H9 (cell line): ENCODE measurements at regions not wholly inside any gene's neighbourhood (a gene's known extent, or its start where the extent isn't known, plus 50 kb on each side); places are given as distances from the start of the nearest gene placed in this dataset.

Experiments
- DNase-seq: peaks from one replicate; pipeline ENCODE4 v3.0.0-alpha.2; 2017
- H2AFZ ChIP-seq: one replicate; pipeline ENCODE4 v1.6.1; 2013; ENCODE audit warnings: mild to moderate bottlenecking, low read length, control low read depth, moderate library complexity
- H2AK5ac ChIP-seq: 2 replicates; pipeline ENCODE4 v1.6.1; 2013; ENCODE audit warnings: low read length, control low read depth, mixed read lengths; ENCODE audit not compliant: insufficient read length
- H2BK120ac ChIP-seq: one replicate; pipeline ENCODE4 v1.6.1; 2013; ENCODE audit warnings: low read depth, mild to moderate bottlenecking, low read length, control low read depth, inconsistent platforms; ENCODE audit not compliant: poor library complexity, severe bottlenecking
- H2BK12ac ChIP-seq: 2 replicates; pipeline ENCODE4 v1.6.1; 2013; ENCODE audit warnings: low read length, control low read depth, mixed read lengths, low read depth; ENCODE audit not compliant: insufficient read length
- H2BK15ac ChIP-seq: 2 replicates; pipeline ENCODE4 v1.6.1; 2013; ENCODE audit warnings: low read depth, low read length, control low read depth
- H2BK20ac ChIP-seq: one replicate; pipeline ENCODE4 v1.6.1; 2013; ENCODE audit warnings: low read depth, mild to moderate bottlenecking, low read length, control low read depth, inconsistent platforms; ENCODE audit not compliant: poor library complexity, severe bottlenecking
- H2BK5ac ChIP-seq: 2 replicates; pipeline ENCODE4 v1.6.1; 2013; ENCODE audit warnings: low read length, control low read depth, mixed read lengths; ENCODE audit not compliant: insufficient read length
- H3K14ac ChIP-seq: 2 replicates; pipeline ENCODE4 v1.6.1; 2013; ENCODE audit warnings: low read length, control low read depth; ENCODE audit not compliant: insufficient read depth
- H3K18ac ChIP-seq: 2 replicates; pipeline ENCODE4 v1.6.1; 2013; ENCODE audit warnings: low read depth, mild to moderate bottlenecking, mixed read lengths, low read length, control low read depth; ENCODE audit not compliant: insufficient read length
- H3K23ac ChIP-seq: 2 replicates; pipeline ENCODE4 v1.6.1; 2013; ENCODE audit warnings: low read length, control low read depth, mixed read lengths, low read depth; ENCODE audit not compliant: insufficient read length
- H3K23me2 ChIP-seq: 2 replicates; pipeline ENCODE4 v1.6.1; 2013; ENCODE audit warnings: low read depth, mild to moderate bottlenecking, mixed read lengths, low read length, control low read depth; ENCODE audit not compliant: insufficient read length, poor library complexity, severe bottlenecking
- H3K27ac ChIP-seq: 2 replicates; pipeline ENCODE4 v1.5.1; 2013; ENCODE audit warnings: low read length, control low read depth, mixed read lengths, low read depth; ENCODE audit not compliant: insufficient read length
- H3K27me3 ChIP-seq: 2 replicates; pipeline ENCODE4 v1.6.1; 2013; ENCODE audit warnings: low read length, control low read depth, inconsistent platforms; ENCODE audit not compliant: insufficient read depth
- H3K4ac ChIP-seq: 2 replicates; pipeline ENCODE4 v1.6.1; 2013; ENCODE audit warnings: low read depth, mild to moderate bottlenecking, control low read depth, inconsistent platforms, low read length, moderate library complexity
- H3K4me1 ChIP-seq: 2 replicates; pipeline ENCODE4 v1.6.1; 2013; ENCODE audit warnings: low read length, control low read depth, inconsistent platforms; ENCODE audit not compliant: insufficient read depth
- H3K4me2 ChIP-seq: 2 replicates; pipeline ENCODE4 v1.6.1; 2013; ENCODE audit warnings: low read length, control low read depth, mixed read lengths; ENCODE audit not compliant: insufficient read length, insufficient read depth
- H3K56ac ChIP-seq: 2 replicates; pipeline ENCODE4 v1.6.1; 2013; ENCODE audit warnings: low read depth, mild to moderate bottlenecking, mixed read lengths, low read length, control low read depth; ENCODE audit not compliant: insufficient read length
- H3K79me1 ChIP-seq: 2 replicates; pipeline ENCODE4 v1.6.1; 2013; ENCODE audit warnings: low read depth, mild to moderate bottlenecking, moderate library complexity, low read length, control low read depth, inconsistent platforms; ENCODE audit not compliant: insufficient read depth, poor library complexity, severe bottlenecking
- H3K79me2 ChIP-seq: 2 replicates; pipeline ENCODE4 v1.6.1; 2013; ENCODE audit warnings: low read length, control low read depth, inconsistent platforms; ENCODE audit not compliant: insufficient read depth
- H3K9ac ChIP-seq: 2 replicates; pipeline ENCODE4 v1.6.1; 2013; ENCODE audit warnings: low read length, control low read depth, mixed read lengths; ENCODE audit not compliant: insufficient read length; ENCODE audit errors: extremely low read depth
- H3K9me3 ChIP-seq: one replicate; pipeline ENCODE4 v1.6.1; 2013; ENCODE audit warnings: low read depth, low read length, inconsistent platforms; ENCODE audit not compliant: control insufficient read depth
- H3T11ph ChIP-seq: one replicate; pipeline ENCODE4 v1.6.1; 2013; ENCODE audit warnings: mild to moderate bottlenecking, low read length, control low read depth, inconsistent platforms
- H4K20me1 ChIP-seq: one replicate; pipeline ENCODE4 v1.6.1; 2013; ENCODE audit not compliant: control insufficient read depth, insufficient read length, insufficient read depth
- H4K5ac ChIP-seq: 2 replicates; pipeline ENCODE4 v1.6.1; 2013; ENCODE audit warnings: low read depth, mild to moderate bottlenecking, mixed read lengths, low read length, control low read depth; ENCODE audit not compliant: insufficient read length
- H4K8ac ChIP-seq: replicated peaks from 2 replicates; pipeline ENCODE4 v1.6.1; 2013; ENCODE audit warnings: low read length, control low read depth, mixed read lengths, low read depth; ENCODE audit not compliant: insufficient read length
- H4K91ac ChIP-seq: 2 replicates; pipeline ENCODE4 v1.6.1; 2013; ENCODE audit warnings: low read depth, mild to moderate bottlenecking, moderate library complexity, mixed read lengths, low read length, control low read depth; ENCODE audit not compliant: insufficient read length
- H3K27ac Mint-ChIP-seq, 3 experiments: 2 replicates in 2 of 3; 3 replicates in 1 of 3; pipeline ENCODE4 v1.8.0; 2020 to 2021; ENCODE audit warnings: mixed read lengths in 3 of 3, mild to moderate bottlenecking in 1 of 3, moderate library complexity in 1 of 3
- H3K27me3 Mint-ChIP-seq: 2 replicates; pipeline ENCODE4 v1.8.0; 2021; ENCODE audit warnings: low read depth, mild to moderate bottlenecking, moderate library complexity, mixed read lengths
- H3K36me3 Mint-ChIP-seq, 3 experiments: 2 replicates in 2 of 3; 3 replicates in 1 of 3; pipeline ENCODE4 v1.8.0; 2020 to 2021; ENCODE audit warnings: low read depth in 3 of 3, mixed read lengths in 3 of 3; ENCODE audit not compliant: insufficient read depth in 1 of 3
- H3K4me1 Mint-ChIP-seq, 2 experiments: 2 replicates each; pipeline ENCODE4 v1.8.0; 2020; ENCODE audit warnings: mixed read lengths in 2 of 2
- H3K4me3 Mint-ChIP-seq, 2 experiments: 2 replicates in 1 of 2; 3 replicates in 1 of 2; pipeline ENCODE4 v1.8.0; 2020 to 2021; ENCODE audit warnings: mild to moderate bottlenecking in 2 of 2, mixed read lengths in 2 of 2, moderate library complexity in 1 of 2
- H3K9me3 Mint-ChIP-seq, 2 experiments: 2 replicates in 1 of 2; 3 replicates in 1 of 2; pipeline ENCODE4 v1.8.0; 2020; ENCODE audit warnings: mild to moderate bottlenecking in 2 of 2, mixed read lengths in 2 of 2, moderate library complexity in 1 of 2
- CTCF ChIP-seq: fragments of 200-600 bp; sonication (generic); conservative IDR thresholded peaks from 3 replicates; pipeline ENCODE4 v1.8.0; 2021; ENCODE audit warnings: antibody characterized with exemption, mild to moderate bottlenecking
- WGBS: extraction: QIAGEN DNeasy Blood & Tissue Kit; methylation state at CpG from one replicate; pipeline ENCODE4 v1.1.7; 2013; ENCODE audit warnings: missing lambda C conversion rate, low lambda C conversion rate, mixed read lengths; ENCODE audit not compliant: insufficient read length; ENCODE audit errors: extremely low coverage; 5-methylcytosine and 5-hydroxymethylcytosine counted together

GRCh38 chr11:115696563-115696962 is 192.3 kb upstream of the CADM1 start:
- Histone ChIP-seq H3K79me2 (no peaks in the 10 kb centered on the region), H4K5ac (no peak overlapping the region), H3K9me3 (no peaks in the 10 kb centered on the region), H4K8ac (no peak overlapping the region), H2BK5ac (no peak overlapping the region), H3K18ac (no peak overlapping the region), H3K56ac (no peak overlapping the region), H2BK120ac (no peak overlapping the region), H4K91ac (no peak overlapping the region), H3K4me2 (no peak overlapping the region), H2BK12ac (no peak overlapping the region), H3K23me2 (no peaks in the 10 kb centered on the region), H2BK15ac (no peak overlapping the region), H2AK5ac (no peak overlapping the region), H3K9ac (no peak overlapping the region), H3K4ac (no peak overlapping the region), H3K79me1 (no peaks in the 10 kb centered on the region), H3K27ac (no peak overlapping the region), H2BK20ac (no peak overlapping the region), H3K14ac (no peak overlapping the region), H3K4me1 (no peaks in the 10 kb centered on the region), H3T11ph (no peak overlapping the region), H3K23ac (no peak overlapping the region), H4K20me1 (no peaks in the 10 kb centered on the region), H3K27me3 (no peaks in the 10 kb centered on the region; the same call in 1 of the 2 replicates), H2AFZ (no peak overlapping the region)
- Mint-ChIP-seq H3K27me3 (peaks cover 19% of the 10 kb centered on the region), H3K4me1 (peaks cover 13 to 26% of the 10 kb centered on the region in 2 experiments), H3K4me3 (no peak overlapping the region), H3K36me3 (no peaks in the 10 kb centered on the region), H3K27ac (no peak overlapping the region; a peak in 1 of 7 replicates), H3K9me3 (peaks cover 0 to 4% of the 10 kb centered on the region in 2 experiments; a peak in 1 of 5 replicates)
- no peak for TF ChIP-seq CTCF
- no peak for DNase-seq
- WGBS: no CpG with 5 or more reads among the region's 4 CpGs
